ENCODE measurements at regions not wholly inside any gene's neighbourhood (a gene's known extent, or its start where the extent isn't known, plus 50 kb on each side); places are given as distances from the start of the nearest gene placed in this dataset.

DNA sequence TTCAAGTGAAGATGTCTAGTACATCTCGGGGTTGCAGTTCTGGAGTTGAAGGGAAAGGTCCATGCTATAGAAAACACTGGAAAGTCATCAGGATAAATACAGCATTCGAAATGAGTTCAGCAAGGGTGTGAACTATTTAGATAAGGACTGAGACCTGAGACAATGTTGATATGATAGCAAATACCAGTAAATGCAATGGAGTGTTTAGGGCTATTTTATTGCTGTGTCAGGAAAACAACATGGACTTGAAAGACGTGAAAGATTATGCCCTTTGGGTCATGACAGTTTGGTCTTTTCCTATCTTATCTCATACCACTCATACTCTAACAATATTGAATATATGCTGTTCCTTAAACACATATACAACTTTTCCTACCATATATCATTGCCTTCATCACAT, 1776.2 kb upstream of the SEL1L start:
- TF ChIP-seq EZH2 (IDR thresholded peaks at IDR 0.05), result no peak
- TF ChIP-seq POLR2AphosphoS5 (IDR thresholded peaks at IDR 0.05; ENCODE audit: borderline replicate concordance, low read depth, low read length), result no peak
